ENCODE measurements at regions not wholly inside any gene's neighbourhood (a gene's known extent, or its start where the extent isn't known, plus 50 kb on each side); places are given as distances from the start of the nearest gene placed in this dataset.

DNA sequence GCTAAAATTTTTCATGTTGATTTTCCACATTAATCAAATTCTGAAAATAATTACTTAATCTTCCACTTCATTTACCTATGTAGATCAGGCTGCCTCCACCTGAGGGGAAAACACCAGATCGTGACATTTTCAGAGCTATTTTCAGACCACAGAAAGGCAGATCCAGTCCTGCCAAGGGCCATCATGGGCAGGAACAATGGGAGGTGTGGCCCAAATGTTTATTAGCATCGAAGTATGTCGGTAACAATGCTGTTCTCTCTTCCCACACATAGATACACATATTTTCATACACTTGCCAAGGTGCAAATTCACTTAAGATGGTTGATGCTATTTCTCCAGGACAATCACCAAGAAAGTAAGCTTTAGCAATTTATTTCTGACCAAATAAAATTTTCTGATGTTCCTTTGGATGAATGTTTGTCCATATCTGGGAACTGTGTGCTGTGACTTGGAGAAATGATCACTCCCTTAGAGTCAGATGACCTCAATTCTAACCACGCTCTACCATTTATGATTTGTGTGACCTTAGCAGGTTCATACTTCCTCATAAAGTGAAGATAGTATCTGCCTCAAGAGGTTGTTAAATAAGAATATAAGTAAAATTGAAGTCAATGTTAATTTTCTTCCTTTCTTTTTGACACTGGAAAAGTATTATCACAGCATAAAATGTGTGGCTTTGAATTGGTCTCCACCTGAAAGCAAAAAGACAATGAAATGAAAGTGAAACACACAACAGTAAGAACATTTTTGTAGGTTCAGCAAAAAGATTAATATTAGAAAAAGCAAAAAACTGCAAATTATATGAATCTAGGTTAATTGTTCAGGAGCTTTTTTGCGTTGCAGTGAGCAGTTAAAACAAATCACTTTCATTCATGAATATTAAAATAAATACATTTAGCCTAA lies 310.4 kb upstream of the PHF14 start:
- 93% methylated on average over 3 of the region's 5 CpGs for WGBS (ENCODE audit: insufficient coverage)
- Histone ChIP-seq H3K4me3 (replicated peaks in 1 of 3; ENCODE audit: low read depth in 2 of 3, low read length in 3 of 3) (no peak overlapping the region), H3K9me3 (replicated peaks in 1 of 2; ENCODE audit: control insufficient read depth in 1 of 2, insufficient read depth in 1 of 2, low read length in 2 of 2) (no peaks in the 10 kb centered on the region), H4K20me1 (ENCODE audit: insufficient read depth, low read length) (no peaks in the 10 kb centered on the region), H3K79me2 (ENCODE audit: insufficient read depth, low read length) (no peaks in the 10 kb centered on the region), H3K27ac (ENCODE audit: low read depth in 1 of 2, low read length in 2 of 2) (no peak overlapping the region), H3K4me1 (ENCODE audit: control insufficient read depth in 1 of 2, insufficient read depth in 2 of 2, low read length in 2 of 2) (no peaks in the 10 kb centered on the region), H3K36me3 (replicated peaks in 1 of 2; ENCODE audit: control insufficient read depth in 1 of 2, insufficient read depth in 2 of 2, low read length in 2 of 2) (no peaks in the 10 kb centered on the region), H3K27me3 (ENCODE audit: control insufficient read depth in 2 of 2, insufficient read depth in 2 of 2, low read length in 2 of 2) (no peaks in the 10 kb centered on the region), H2AFZ (ENCODE audit: insufficient read depth, low read depth, low read length, poor library complexity, severe bottlenecking) (no peak overlapping the region), H3K9ac (ENCODE audit: insufficient read depth, low read length, poor library complexity, severe bottlenecking) (no peak overlapping the region), H3K4me2 (replicated peaks; ENCODE audit: extremely low read depth, low read length, poor library complexity, severe bottlenecking) (no peak overlapping the region)
- H3K4me3 Mint-ChIP-seq: no peak overlapping the region
- H3K27ac Mint-ChIP-seq: peak overlapping the region in 1 of 7 donors; percentile 19
- no peaks in the 10 kb centered on the region for H3K4me1 Mint-ChIP-seq
- no peaks in the 10 kb centered on the region for H3K36me3 Mint-ChIP-seq
- no peak for DNase-seq
- peaks cover 0 to 2% (median 0%) of the 10 kb centered on the region in 7 donors for H3K9me3 Mint-ChIP-seq
- intact Hi-C loops (cut with micrococcal nuclease): no loop called here
- no peaks in the 10 kb centered on the region for H3K27me3 Mint-ChIP-seq (ENCODE audit: low read depth in 3 of 3)
- TF ChIP-seq CTCF (IDR thresholded peaks at IDR 0.05): no peak

GRCh38 chr7:10672186-10672585 lies 301.5 kb upstream of the PHF14 start:
- H3K4me3 ChIP-seq (replicated peaks in 1 of 3; ENCODE audit: low read depth in 2 of 3, low read length in 3 of 3): no peak overlapping the region
- H3K36me3 ChIP-seq (replicated peaks in 1 of 2; ENCODE audit: control insufficient read depth in 1 of 2, insufficient read depth in 2 of 2, low read length in 2 of 2): no peaks in the 10 kb centered on the region
- Mint-ChIP-seq H3K4me3 (no peak overlapping the region), H3K27me3 (ENCODE audit: low read depth in 3 of 3) (no peaks in the 10 kb centered on the region), H3K36me3 (no peaks in the 10 kb centered on the region), H3K9me3 (peaks cover 5 to 20% (median 7%) of the 10 kb centered on the region in 7 donors), H3K27ac (no peak overlapping the region), H3K4me1 (no peaks in the 10 kb centered on the region)
- no peaks in the 10 kb centered on the region for H3K4me1 ChIP-seq (ENCODE audit: control insufficient read depth in 1 of 2, insufficient read depth in 2 of 2, low read length in 2 of 2)
- whole genome bisulfite sequencing (ENCODE audit: insufficient coverage): 91% methylated on average over 5 of the region's 5 CpGs
- no peaks in the 10 kb centered on the region for H3K27me3 ChIP-seq (ENCODE audit: control insufficient read depth in 2 of 2, insufficient read depth in 2 of 2, low read length in 2 of 2)
- H3K27ac ChIP-seq (ENCODE audit: low read depth in 1 of 2, low read length in 2 of 2): no peak overlapping the region
- H3K4me2 ChIP-seq (replicated peaks; ENCODE audit: extremely low read depth, low read length, poor library complexity, severe bottlenecking): no peak overlapping the region
- peaks cover 0 to 12% of the 10 kb centered on the region in 2 donors for H3K9me3 ChIP-seq (replicated peaks in 1 of 2; ENCODE audit: control insufficient read depth in 1 of 2, insufficient read depth in 1 of 2, low read length in 2 of 2)
- no peaks in the 10 kb centered on the region for H4K20me1 ChIP-seq (ENCODE audit: insufficient read depth, low read length)
- TF ChIP-seq CTCF (IDR thresholded peaks at IDR 0.05): no peak
- no peak overlapping the region for H3K9ac ChIP-seq (ENCODE audit: insufficient read depth, low read length, poor library complexity, severe bottlenecking)
- intact Hi-C loops (cut with micrococcal nuclease): no loop called here
- no peaks in the 10 kb centered on the region for H3K79me2 ChIP-seq (ENCODE audit: insufficient read depth, low read length)
- no peak for DNase-seq
- H2AFZ ChIP-seq (ENCODE audit: insufficient read depth, low read depth, low read length, poor library complexity, severe bottlenecking): no peak overlapping the region
